IMR-90 (cell line): ENCODE measurements at regions not wholly inside any gene's neighbourhood (a gene's known extent, or its start where the extent isn't known, plus 50 kb on each side); places are given as distances from the start of the nearest gene placed in this dataset.
"Not testable (repeated sequence)": the region's sequence is repeated elsewhere in the genome, so short reads cannot be mapped to it uniquely, and the experiment has no call there.

Experiments
- ATAC-seq: fragments of 200-7000 bp; cut with Tn5 transposase; 2 replicates; pipeline ENCODE4 v1.9.1; 2020; ENCODE audit warnings: low read depth, mild to moderate bottlenecking, moderate library complexity
- BruUV-seq: library from RNA; stranded (reverse); fragments of 400-500 nt; replicated peaks from 2 replicates; lab custom pipeline; 2021; lab: Mats Ljungman, UMichigan
- CTCF ChIA-PET: fragments of 300-600 bp; formaldehyde crosslinking; extraction: SDS; loops from one replicate; lab custom pipeline; 2021; ENCODE audit warnings: antibody characterized with exemption; lab: Yijun Ruan, JAX
- POLR2A ChIA-PET: fragments of 300-600 bp; sonication (Branson Sonifier 250); formaldehyde crosslinking; loops from one replicate; lab custom pipeline; 2022; ENCODE audit warnings: antibody characterized with exemption; ENCODE audit not compliant: unreplicated experiment; lab: Charles Lee
- DNase-seq: peaks from one replicate; pipeline ENCODE4 v3.0.0; 2013
- H2AFZ ChIP-seq: replicated peaks from 2 replicates; pipeline ENCODE3; 2013; ENCODE audit warnings: low read length, mild to moderate bottlenecking; ENCODE audit not compliant: poor library complexity
- H2AK5ac ChIP-seq: 2 replicates; pipeline ENCODE4 v1.6.1; 2013; ENCODE audit warnings: low read depth, low read length, inconsistent platforms
- H2AK9ac ChIP-seq: replicated peaks from 2 replicates; pipeline ENCODE3; 2013; ENCODE audit warnings: mild to moderate bottlenecking, low read depth, low read length, moderate library complexity; ENCODE audit not compliant: poor library complexity
- H2BK120ac ChIP-seq: 2 replicates; pipeline ENCODE4 v1.6.1; 2013; ENCODE audit warnings: low read depth, low read length, inconsistent platforms
- H2BK15ac ChIP-seq: 3 replicates; pipeline ENCODE4 v1.6.1; 2013; ENCODE audit warnings: low read depth, low read length, inconsistent platforms
- H2BK20ac ChIP-seq: 2 replicates; pipeline ENCODE4 v1.6.1; 2013; ENCODE audit warnings: low read depth, mild to moderate bottlenecking, inconsistent platforms, low read length, moderate library complexity
- H2BK5ac ChIP-seq: 2 replicates; pipeline ENCODE4 v1.6.1; 2013; ENCODE audit warnings: mild to moderate bottlenecking, low read depth, low read length, inconsistent platforms; ENCODE audit not compliant: poor library complexity, severe bottlenecking
- H3K14ac ChIP-seq: replicated peaks from 2 replicates; pipeline ENCODE4 v1.6.1; 2013; ENCODE audit warnings: low read depth, low read length, inconsistent platforms
- H3K18ac ChIP-seq: 2 replicates; pipeline ENCODE4 v1.6.1; 2013; ENCODE audit warnings: low read depth, low read length, control low read depth
- H3K23ac ChIP-seq: 2 replicates; pipeline ENCODE4 v1.6.1; 2013; ENCODE audit warnings: low read depth, low read length, inconsistent platforms
- H3K27ac ChIP-seq: 2 replicates; pipeline ENCODE4 v1.5.1; 2013; ENCODE audit warnings: mild to moderate bottlenecking, control low read depth, low read length; ENCODE audit not compliant: insufficient read depth
- H3K27me3 ChIP-seq: 2 replicates; pipeline ENCODE4 v1.6.1; 2013; ENCODE audit warnings: low read length; ENCODE audit not compliant: control insufficient read depth, insufficient read depth
- H3K36me3 ChIP-seq: 2 replicates; pipeline ENCODE4 v1.6.1; 2013; ENCODE audit warnings: low read length, mixed read lengths; ENCODE audit not compliant: control insufficient read depth, insufficient read depth
- H3K4ac ChIP-seq: 2 replicates; pipeline ENCODE4 v1.6.1; 2013; ENCODE audit warnings: low read depth, low read length, inconsistent platforms
- H3K4me1 ChIP-seq: 2 replicates; pipeline ENCODE4 v1.6.1; 2013; ENCODE audit warnings: low read length, mixed read lengths; ENCODE audit not compliant: control insufficient read depth, insufficient read depth
- H3K4me2 ChIP-seq: 2 replicates; pipeline ENCODE4 v1.6.1; 2013; ENCODE audit warnings: low read depth, mild to moderate bottlenecking, control low read depth, low read length, moderate library complexity
- H3K4me3 ChIP-seq: 2 replicates; pipeline ENCODE4 v1.5.1; 2013; ENCODE audit warnings: low read depth, mild to moderate bottlenecking, control low read depth, low read length, moderate library complexity; ENCODE audit not compliant: insufficient read depth
- H3K56ac ChIP-seq: 2 replicates; pipeline ENCODE4 v1.6.1; 2013; ENCODE audit warnings: low read length, inconsistent platforms; ENCODE audit not compliant: insufficient read depth; ENCODE audit errors: extremely low read depth
- H3K79me1 ChIP-seq, 2 experiments: 2 replicates each; pipeline ENCODE4 v1.6.1; 2013; ENCODE audit warnings: low read length in 2 of 2, inconsistent platforms in 1 of 2, low read depth in 1 of 2
- H3K9ac ChIP-seq: 2 replicates; pipeline ENCODE4 v1.6.1; 2013; ENCODE audit warnings: low read depth, low read length, control low read depth
- H3K9me1 ChIP-seq: 2 replicates; pipeline ENCODE4 v1.6.1; 2013; ENCODE audit warnings: low read length, inconsistent platforms; ENCODE audit not compliant: insufficient read depth
- H3K9me3 ChIP-seq: 2 replicates; pipeline ENCODE4 v1.6.1; 2013; ENCODE audit warnings: low read length; ENCODE audit not compliant: control insufficient read depth, insufficient read depth
- H4K20me1 ChIP-seq: 2 replicates; pipeline ENCODE4 v1.6.1; 2013; ENCODE audit warnings: low read length, inconsistent platforms; ENCODE audit not compliant: insufficient read depth
- H4K5ac ChIP-seq: 2 replicates; pipeline ENCODE4 v1.6.1; 2013; ENCODE audit warnings: mild to moderate bottlenecking, low read depth, low read length, control low read depth
- H4K8ac ChIP-seq, 2 experiments: 2 replicates each; pipeline ENCODE4 v1.6.1; 2013; ENCODE audit warnings: low read depth in 2 of 2, low read length in 2 of 2, control low read depth in 1 of 2, inconsistent platforms in 1 of 2
- H4K91ac ChIP-seq: 2 replicates; pipeline ENCODE4 v1.6.1; 2013; ENCODE audit warnings: low read depth, low read length, inconsistent platforms; ENCODE audit not compliant: insufficient read depth
- WGBS, 2 experiments: methylation state at CpG; one replicate each; pipeline versions ENCODE4 v1.1.5 to v1.1.7; 2013; ENCODE audit warnings: missing lambda C conversion rate in 2 of 2; ENCODE audit not compliant: insufficient read length in 1 of 2; ENCODE audit errors: extremely low coverage in 2 of 2; 5-methylcytosine and 5-hydroxymethylcytosine counted together
- dilution Hi-C: fragments of 300-500 bp; cut with HindIII; formaldehyde crosslinking; loops from one replicate; pipeline ENCODE4 v1.14.3; 2018; ENCODE audit warnings: low sequenced_read_pairs; ENCODE audit not compliant: unreplicated experiment
- in situ Hi-C: fragments of 300-500 bp; cut with MboI; formaldehyde crosslinking; loops from 3 replicates; pipeline ENCODE4 v1.14.3; 2019; ENCODE audit warnings: low sequenced_read_pairs, inconsistent platforms, mixed read lengths
- intact Hi-C: fragments of 100-400 bp; cut with micrococcal nuclease; formaldehyde crosslinking; loops from 2 replicates; pipeline ENCODE4 v1.10.0; 2022

GRCh38 chr2:224119846-224120245 lies 80.8 kb upstream of the SERPINE2 start:
- intact Hi-C loops, H4K91ac ChIP-seq, H3K27me3 ChIP-seq, H2AK5ac ChIP-seq, ATAC-seq, H2BK20ac ChIP-seq, H2AFZ ChIP-seq, H3K9me3 ChIP-seq, BruUV-seq, H3K9me1 ChIP-seq, H3K14ac ChIP-seq, H3K9ac ChIP-seq, H2BK120ac ChIP-seq, H3K4me1 ChIP-seq, H3K4ac ChIP-seq, H3K36me3 ChIP-seq, H2BK5ac ChIP-seq, H3K27ac ChIP-seq, H3K4me3 ChIP-seq, H4K20me1 ChIP-seq, H3K4me2 ChIP-seq, H3K79me1 ChIP-seq, dilution Hi-C loops, H4K5ac ChIP-seq, H3K18ac ChIP-seq, POLR2A ChIA-PET, H2AK9ac ChIP-seq, DNase-seq, H2BK15ac ChIP-seq, in situ Hi-C loops, H4K8ac ChIP-seq, H3K23ac ChIP-seq, H3K56ac ChIP-seq: not testable (repeated sequence)
- WGBS, 2 experiments = no CpG with 5 or more reads among the region's 1 CpG
- CTCF ChIA-PET = interaction anchor here (0.7 kb wide), 1 partner anchor 126 kb away, joined by 3 read pairs; no protein-coding TSS in a partner anchor
